ENCODE measurements at regions not wholly inside any gene's neighbourhood (a gene's known extent, or its start where the extent isn't known, plus 50 kb on each side); places are given as distances from the start of the nearest gene placed in this dataset.
"Not testable (repeated sequence)": the region's sequence is repeated elsewhere in the genome, so short reads cannot be mapped to it uniquely, and the experiment has no call there.

- no peak overlapping the region for H3K4me3 ChIP-seq (ENCODE audit: low read depth, poor library complexity, severe bottlenecking)
- no peak for TF ChIP-seq CTCF (IDR thresholded peaks at IDR 0.05)
- no peak for TF ChIP-seq POLR2A (IDR thresholded peaks at IDR 0.05)
- DNase-seq (ENCODE audit: low spot score in 2 of 2), result peak; percentile 26 to 83
- 54 to 59% methylated on average over 9 of the region's 9 CpGs for WGBS, 2 donors
- intact Hi-C loops (cut with DNase I; ENCODE audit: low total_unique reads), result no loop called here
These were observed 80.1 kb upstream of the SH3PXD2B start for GRCh38 chr5:172534229-172535107.

- DNase-seq (ENCODE audit: low spot score in 2 of 2), result peak; percentile 36 to 82
- H3K4me3 ChIP-seq (ENCODE audit: low read depth, poor library complexity, severe bottlenecking), result no peak overlapping the region
- 28 to 34% methylated on average over 12 of the region's 12 CpGs for WGBS, 2 donors
- no peak for TF ChIP-seq CTCF (IDR thresholded peaks at IDR 0.05)
- TF ChIP-seq POLR2A (IDR thresholded peaks at IDR 0.05), result no peak
- intact Hi-C loops (cut with DNase I; ENCODE audit: low total_unique reads), result no loop called here
These were observed 79.3 kb upstream of the SH3PXD2B start for GRCh38 chr5:172533399-172534228.

GRCh38 chr5:172533058-172533398 lies 78.7 kb upstream of the SH3PXD2B start:
- intact Hi-C loops (cut with DNase I; ENCODE audit: low total_unique reads), result no loop called here
- no peak overlapping the region for H3K4me3 ChIP-seq (ENCODE audit: low read depth, poor library complexity, severe bottlenecking)
- TF ChIP-seq CTCF (IDR thresholded peaks at IDR 0.05) (no peak), POLR2A (IDR thresholded peaks at IDR 0.05) (no peak)
- WGBS, 2 donors, result 67 to 73% methylated on average over 10 of the region's 10 CpGs
- peak in 1 of 2 donors; percentile 74 for DNase-seq (ENCODE audit: low spot score in 2 of 2)

GRCh38 chr5:172532439-172532838 lies 78.1 kb upstream of the SH3PXD2B start:
- H3K4me3 ChIP-seq (ENCODE audit: low read depth, poor library complexity, severe bottlenecking); intact Hi-C loops (cut with DNase I; ENCODE audit: low total_unique reads): not testable (repeated sequence)
- 78 to 85% methylated on average over 8 of the region's 8 CpGs for WGBS, 2 donors
- peak in 1 of 2 donors; percentile 66 for DNase-seq (ENCODE audit: low spot score in 2 of 2)

- TF ChIP-seq CTCF (IDR thresholded peaks at IDR 0.05), result no peak
- TF ChIP-seq POLR2A (IDR thresholded peaks at IDR 0.05), result no peak
- intact Hi-C loops (cut with DNase I; ENCODE audit: low total_unique reads), result no loop called here
- 77 to 90% methylated on average over 2 of the region's 2 CpGs for WGBS, 2 donors
- DNase-seq (ENCODE audit: low spot score in 2 of 2), result peak in 1 of 2 donors; percentile 61
- no peak overlapping the region for H3K4me3 ChIP-seq (ENCODE audit: low read depth, poor library complexity, severe bottlenecking)
These were observed 77.3 kb upstream of the SH3PXD2B start for GRCh38 chr5:172531704-172532026.

Measured in lower leg skin (tissue), 4 donors.